ENCODE measurements at regions not wholly inside any gene's neighbourhood (a gene's known extent, or its start where the extent isn't known, plus 50 kb on each side); places are given as distances from the start of the nearest gene placed in this dataset.

GRCh38 chr13:103866048-103866447 lies 799.8 kb upstream of the SLC10A2 start:
- TF ChIP-seq EZH2phosphoT487 (IDR thresholded peaks at IDR 0.05; ENCODE audit: insufficient read depth, low read depth): no peak
- TF ChIP-seq EZH2 (IDR thresholded peaks at IDR 0.05; ENCODE audit: insufficient read depth, poor library complexity, severe bottlenecking): no peak
